Fibroblast of villous mesenchyme (primary cell): ENCODE measurements at regions not wholly inside any gene's neighbourhood (a gene's known extent, or its start where the extent isn't known, plus 50 kb on each side); places are given as distances from the start of the nearest gene placed in this dataset.

Source experiments
- DNase-seq: peaks from one replicate; pipeline ENCODE4 v3.0.0-alpha.2; 2010; ENCODE audit warnings: low read depth
- H3K4me3 ChIP-seq: 2 replicates; pipeline ENCODE4 v1.5.1; 2011; ENCODE audit warnings: low read depth, mild to moderate bottlenecking, low read length
- CTCF ChIP-seq: IDR thresholded peaks from 2 replicates; pipeline ENCODE4 v1.5.1; 2012; ENCODE audit warnings: low read depth, mild to moderate bottlenecking, low read length; ENCODE audit not compliant: insufficient read depth

- no peak for DNase-seq
- TF ChIP-seq CTCF, result no peak
- H3K4me3 ChIP-seq, result no peak overlapping the region
Measured at GRCh38 chr5:1748271-1748670, 51.4 kb downstream of the MRPL36 start.

GRCh38 chr5:1747803-1748085, 51.9 kb downstream of the MRPL36 start:
- no peak overlapping the region for H3K4me3 ChIP-seq
- no peak for DNase-seq
- no peak for TF ChIP-seq CTCF

- no peak for TF ChIP-seq CTCF
- no peak for DNase-seq
- no peak overlapping the region for H3K4me3 ChIP-seq
Measured at GRCh38 chr5:1747079-1747802, 52.4 kb downstream of the MRPL36 start.

- TF ChIP-seq CTCF, result no peak
- no peak for DNase-seq
- H3K4me3 ChIP-seq, result no peak overlapping the region
Measured at GRCh38 chr5:1746371-1747078, 53.1 kb downstream of the MRPL36 start.

GRCh38 chr5:1745796-1746370, 53.8 kb downstream of the MRPL36 start:
- TF ChIP-seq CTCF, result no peak
- no peak overlapping the region for H3K4me3 ChIP-seq
- DNase-seq, result no peak

- TF ChIP-seq CTCF, result no peak
- no peak for DNase-seq
- H3K4me3 ChIP-seq, result no peak overlapping the region
Measured at GRCh38 chr5:1745123-1745795, 54.4 kb downstream of the MRPL36 start.
